ENCODE measurements at regions not wholly inside any gene's neighbourhood (a gene's known extent, or its start where the extent isn't known, plus 50 kb on each side); places are given as distances from the start of the nearest gene placed in this dataset.

- Histone ChIP-seq H3K9me3 (ENCODE audit: insufficient read depth in 2 of 2, low read depth in 1 of 2, low read length in 1 of 2) (no peaks in the 10 kb centered on the region), H3K18ac (ENCODE audit: extremely low read depth, low read length) (no peak overlapping the region), H2BK5ac (ENCODE audit: low read depth, low read length) (no peak overlapping the region), H2AFZ (ENCODE audit: low read length) (no peak overlapping the region), H3K9ac (replicated peaks in 1 of 4; ENCODE audit: extremely low read depth in 1 of 4, low read depth in 3 of 4, low read length in 3 of 4) (no peak overlapping the region; a peak in 1 of 7 replicates), H3K36me3 (ENCODE audit: control insufficient read depth in 2 of 4, insufficient read depth in 4 of 4, low read length in 3 of 4) (no peaks in the 10 kb centered on the region), H3K4me2 (ENCODE audit: insufficient read depth in 1 of 2, low read depth in 2 of 2, low read length in 2 of 2) (no peak overlapping the region), H2BK20ac (ENCODE audit: low read length) (no peak overlapping the region), H4K91ac (replicated peaks; ENCODE audit: insufficient read length, low read length) (no peak overlapping the region), H2AK5ac (ENCODE audit: low read depth, low read length) (no peak overlapping the region), H2BK120ac (replicated peaks; ENCODE audit: low read depth, low read length) (no peak overlapping the region), H4K8ac (ENCODE audit: extremely low read depth, insufficient read depth, low read length) (no peak overlapping the region), H2BK12ac (ENCODE audit: low read depth, low read length) (no peak overlapping the region), H3K56ac (replicated peaks; ENCODE audit: insufficient read length, low read depth, low read length) (no peak overlapping the region), H3K4me1 (replicated peaks in 1 of 4; ENCODE audit: control insufficient read depth in 3 of 4, insufficient read depth in 4 of 4, low read length in 3 of 4) (no peaks in the 10 kb centered on the region), H3K23me2 (ENCODE audit: low read depth, low read length) (no peaks in the 10 kb centered on the region), H3K14ac (ENCODE audit: insufficient read length) (no peak overlapping the region), H3K27me3 (replicated peaks in 1 of 4; ENCODE audit: control insufficient read depth in 3 of 4, extremely low read depth in 1 of 4, insufficient read depth in 3 of 4, low read length in 3 of 4) (no peaks in the 10 kb centered on the region), H3K23ac (ENCODE audit: insufficient read length) (no peak overlapping the region), H3K4me3 (ENCODE audit: extremely low read depth in 1 of 4, insufficient read depth in 2 of 4, low read depth in 3 of 4, low read length in 4 of 4) (no peak overlapping the region), H3K4ac (replicated peaks; ENCODE audit: insufficient read length, low read depth, low read length) (no peak overlapping the region), H4K5ac (ENCODE audit: insufficient read length, low read depth, low read length) (no peak overlapping the region), H4K20me1 (replicated peaks in 1 of 2; ENCODE audit: control insufficient read depth in 1 of 2, insufficient read depth in 2 of 2, low read length in 2 of 2) (no peaks in the 10 kb centered on the region), H2BK15ac (ENCODE audit: low read length) (no peak overlapping the region), H3K27ac (ENCODE audit: low read depth, low read length) (no peak overlapping the region), H3K79me1 (ENCODE audit: low read depth, low read length) (no peaks in the 10 kb centered on the region), H3K79me2 (ENCODE audit: control insufficient read depth in 1 of 2, insufficient read depth in 2 of 2, low read length in 2 of 2) (no peaks in the 10 kb centered on the region)
- 100% methylated on average over 2 of the region's 2 CpGs; no CpG with 5 or more reads in 1 of the 2 experiments for WGBS, 2 experiments (ENCODE audit: extremely low coverage in 1 of 2, insufficient coverage in 1 of 2, insufficient read length in 1 of 2, insufficient replicate concordance in 2 of 2, low coverage in 1 of 2, low lambda C conversion rate in 2 of 2, missing lambda C conversion rate in 1 of 2)
- ChIA-PET POLR2A (ENCODE audit: partially characterized antibody) (no interaction called here), CTCF (ENCODE audit: partially characterized antibody) (no interaction called here)
- no peak for FAIRE-seq
- no peak for DNase-seq (ENCODE audit: low read depth in 1 of 2, low spot score in 2 of 2)
- TF ChIP-seq RAD21 (IDR thresholded peaks at IDR 0.05 in 1 of 2, conservative IDR thresholded peaks at IDR 0.05 in 1 of 2; ENCODE audit: low read depth in 2 of 2, low read length in 2 of 2): no peak
- no peak for TF ChIP-seq TBP (IDR thresholded peaks at IDR 0.05; ENCODE audit: low read depth, low read length)
- no peak for TF ChIP-seq BACH1 (IDR thresholded peaks at IDR 0.05; ENCODE audit: low read length)
- no peak for TF ChIP-seq RFX5 (IDR thresholded peaks at IDR 0.05; ENCODE audit: borderline replicate concordance, low read depth, low read length)
- no peak for TF ChIP-seq SUZ12 (IDR thresholded peaks at IDR 0.05; ENCODE audit: low read length)
- no peak for TF ChIP-seq E2F6 (IDR thresholded peaks at IDR 0.05)
- no peak for TF ChIP-seq EP300 (IDR thresholded peaks at IDR 0.05; ENCODE audit: borderline replicate concordance in 1 of 2, low read depth in 2 of 2, low read length in 2 of 2)
Measured at GRCh38 chr7:71034243-71034642, 97.7 kb upstream of the GALNT17 start.

Measured in H1 (cell line).